Neural crest cell (in vitro differentiated cells): ENCODE measurements at regions not wholly inside any gene's neighbourhood (a gene's known extent, or its start where the extent isn't known, plus 50 kb on each side); places are given as distances from the start of the nearest gene placed in this dataset.
A peak's percentile ranks its signal among the peaks of the same experiment; 100 is the strongest.

Experiments
- DNase-seq: peaks from one replicate; pipeline ENCODE4 v3.0.0; 2021; ENCODE audit warnings: low read depth, mixed read lengths, low spot score
- H3K27ac Mint-ChIP-seq: one replicate; pipeline ENCODE4 v1.8.0; 2021; ENCODE audit warnings: mild to moderate bottlenecking, mixed read lengths; ENCODE audit not compliant: unreplicated experiment
- H3K27me3 Mint-ChIP-seq: 2 replicates; pipeline ENCODE4 v1.8.0; 2021; ENCODE audit warnings: low read depth, mild to moderate bottlenecking, mixed read lengths
- H3K36me3 Mint-ChIP-seq: 2 replicates; pipeline ENCODE4 v1.8.0; 2021; ENCODE audit warnings: low read depth, mild to moderate bottlenecking, mixed read lengths
- H3K4me1 Mint-ChIP-seq: 2 replicates; pipeline ENCODE4 v1.8.0; 2021; ENCODE audit warnings: mixed read lengths
- H3K4me3 Mint-ChIP-seq: one replicate; pipeline ENCODE4 v1.8.0; 2021; ENCODE audit warnings: mild to moderate bottlenecking, mixed read lengths
- H3K9me3 Mint-ChIP-seq: 2 replicates; pipeline ENCODE4 v1.8.0; 2021; ENCODE audit warnings: mixed read lengths
- TF ChIP-seq, protein P1 (sequence below): fragments of 200-600 bp; sonication (generic); conservative IDR thresholded peaks from 2 replicates; pipeline ENCODE4 v1.5.0; 2021; ENCODE audit warnings: antibody characterized with exemption, mild to moderate bottlenecking

DNA sequence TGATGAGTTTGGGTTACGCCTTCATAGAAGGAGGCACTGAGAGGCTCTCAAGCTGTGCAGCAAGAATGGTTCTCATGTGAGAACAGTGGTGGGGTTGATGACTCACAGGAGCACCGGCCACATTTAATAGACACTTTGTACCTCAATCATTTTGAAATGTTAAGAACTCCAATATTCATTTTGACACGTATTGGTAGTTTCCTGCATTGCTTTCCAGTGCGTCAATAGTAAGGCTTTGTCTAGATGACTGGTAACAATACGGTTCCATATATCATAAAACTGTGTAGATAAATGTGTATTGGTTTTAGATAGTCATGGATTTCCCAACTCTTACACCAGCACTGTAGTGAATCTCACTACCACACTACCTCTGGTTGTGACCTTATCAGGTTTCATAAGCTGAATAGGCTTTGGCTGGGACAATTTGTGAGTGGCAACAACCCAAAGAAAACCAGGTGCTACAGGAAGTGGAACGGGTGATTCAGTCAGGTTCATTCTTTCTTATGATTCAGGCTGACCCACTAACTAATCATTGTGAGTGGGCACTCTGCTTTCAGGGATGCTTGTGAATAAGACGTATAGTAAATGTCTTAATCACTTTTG is 362.6 kb downstream of the KLF5 start:
- no peak for DNase-seq
- TF ChIP-seq, protein P1, sequence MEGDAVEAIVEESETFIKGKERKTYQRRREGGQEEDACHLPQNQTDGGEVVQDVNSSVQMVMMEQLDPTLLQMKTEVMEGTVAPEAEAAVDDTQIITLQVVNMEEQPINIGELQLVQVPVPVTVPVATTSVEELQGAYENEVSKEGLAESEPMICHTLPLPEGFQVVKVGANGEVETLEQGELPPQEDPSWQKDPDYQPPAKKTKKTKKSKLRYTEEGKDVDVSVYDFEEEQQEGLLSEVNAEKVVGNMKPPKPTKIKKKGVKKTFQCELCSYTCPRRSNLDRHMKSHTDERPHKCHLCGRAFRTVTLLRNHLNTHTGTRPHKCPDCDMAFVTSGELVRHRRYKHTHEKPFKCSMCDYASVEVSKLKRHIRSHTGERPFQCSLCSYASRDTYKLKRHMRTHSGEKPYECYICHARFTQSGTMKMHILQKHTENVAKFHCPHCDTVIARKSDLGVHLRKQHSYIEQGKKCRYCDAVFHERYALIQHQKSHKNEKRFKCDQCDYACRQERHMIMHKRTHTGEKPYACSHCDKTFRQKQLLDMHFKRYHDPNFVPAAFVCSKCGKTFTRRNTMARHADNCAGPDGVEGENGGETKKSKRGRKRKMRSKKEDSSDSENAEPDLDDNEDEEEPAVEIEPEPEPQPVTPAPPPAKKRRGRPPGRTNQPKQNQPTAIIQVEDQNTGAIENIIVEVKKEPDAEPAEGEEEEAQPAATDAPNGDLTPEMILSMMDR, result no peak
- Mint-ChIP-seq H3K4me3 (no peak overlapping the region), H3K9me3 (peaks cover 3% of the 10 kb centered on the region), H3K4me1 (no peaks in the 10 kb centered on the region), H3K27me3 (no peaks in the 10 kb centered on the region), H3K27ac (no peak overlapping the region), H3K36me3 (no peaks in the 10 kb centered on the region)

DNA sequence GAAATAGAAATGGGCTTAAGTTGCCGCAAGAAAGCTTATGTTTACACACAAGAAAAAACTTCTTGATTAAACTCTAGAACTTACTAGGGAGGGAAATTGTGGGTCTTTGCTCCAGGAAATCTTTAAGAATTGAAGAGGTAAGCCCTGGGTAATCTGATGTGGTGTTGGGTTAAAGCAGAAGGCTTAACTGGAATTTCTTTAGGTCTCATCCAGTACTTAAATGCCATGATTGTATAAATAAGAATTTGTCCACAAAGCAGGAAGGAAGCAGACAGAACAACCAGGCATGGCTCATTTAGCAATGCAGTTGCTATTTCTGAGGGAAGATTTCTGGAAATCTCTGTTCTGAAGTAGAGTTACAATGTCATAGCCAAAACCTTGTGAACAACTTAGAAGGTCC is 360.4 kb downstream of the KLF5 start:
- no peaks in the 10 kb centered on the region for H3K4me1 Mint-ChIP-seq
- TF ChIP-seq, protein P1, result no peak
- H3K27me3 Mint-ChIP-seq, result no peaks in the 10 kb centered on the region

DNA sequence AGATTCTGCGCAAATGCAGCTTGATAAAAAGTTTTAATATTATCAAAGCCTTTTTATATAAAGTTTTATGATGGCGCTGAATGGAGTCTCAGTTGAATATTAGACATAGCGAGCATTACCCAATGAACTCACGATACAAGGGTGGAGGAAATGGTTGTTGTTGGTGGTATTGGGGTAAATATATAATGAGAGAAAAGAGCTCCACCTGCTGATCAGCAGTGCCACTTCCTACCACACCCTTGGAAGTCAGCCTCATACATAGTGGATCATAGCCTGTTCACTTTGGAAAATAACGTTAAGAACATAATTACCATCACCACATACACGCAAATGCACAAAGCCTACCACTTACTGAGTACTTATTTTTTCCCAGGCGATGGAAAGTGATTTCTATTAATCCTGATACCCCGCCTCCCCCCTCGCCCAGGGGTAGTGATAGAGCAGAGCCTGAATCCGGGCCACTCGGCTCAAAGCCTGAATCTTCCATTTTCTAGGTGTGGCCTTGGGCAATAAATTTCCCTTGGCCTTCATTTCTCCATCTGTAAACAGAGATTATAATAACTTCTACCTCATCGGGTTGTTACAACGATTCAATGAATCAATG is 358.3 kb downstream of the KLF5 start:
- H3K36me3 Mint-ChIP-seq, result no peaks in the 10 kb centered on the region
- no peaks in the 10 kb centered on the region for H3K9me3 Mint-ChIP-seq
- DNase-seq, result no peak
- H3K27me3 Mint-ChIP-seq, result no peaks in the 10 kb centered on the region
- H3K4me1 Mint-ChIP-seq, result no peaks in the 10 kb centered on the region
- H3K4me3 Mint-ChIP-seq, result no peak overlapping the region
- TF ChIP-seq, protein P1, result peak; percentile 28
- H3K27ac Mint-ChIP-seq, result no peak overlapping the region

More for the DNA sequence above, 360.4 kb downstream of the KLF5 start:
- no peak for DNase-seq
- Mint-ChIP-seq H3K4me3 (no peak overlapping the region), H3K9me3 (no peaks in the 10 kb centered on the region), H3K36me3 (no peaks in the 10 kb centered on the region), H3K27ac (no peak overlapping the region)

DNA sequence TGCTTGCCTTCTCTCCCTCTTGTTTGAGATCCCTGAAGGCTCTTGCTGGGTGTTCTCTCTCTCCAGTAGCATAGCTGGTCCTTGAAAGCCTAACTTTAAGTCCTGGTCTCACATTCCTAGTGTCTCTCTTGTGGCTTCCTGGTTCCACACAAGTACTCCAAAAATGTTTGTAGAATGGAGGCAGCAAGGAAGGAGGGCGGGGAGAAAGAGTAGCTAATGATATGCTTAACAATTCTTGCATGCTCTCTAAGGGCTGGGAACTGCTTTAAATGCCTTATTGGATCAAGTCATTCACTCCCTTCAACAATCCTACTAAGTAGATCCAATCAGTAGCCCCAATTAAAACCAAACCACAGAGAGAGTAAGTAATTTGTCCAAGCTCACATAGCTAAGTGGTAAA is 357.3 kb downstream of the KLF5 start:
- no peak for DNase-seq
- TF ChIP-seq, protein P1, result no peak
- Mint-ChIP-seq H3K4me1 (no peaks in the 10 kb centered on the region), H3K9me3 (no peaks in the 10 kb centered on the region), H3K27me3 (no peaks in the 10 kb centered on the region), H3K27ac (no peak overlapping the region), H3K4me3 (no peak overlapping the region), H3K36me3 (no peaks in the 10 kb centered on the region)

DNA sequence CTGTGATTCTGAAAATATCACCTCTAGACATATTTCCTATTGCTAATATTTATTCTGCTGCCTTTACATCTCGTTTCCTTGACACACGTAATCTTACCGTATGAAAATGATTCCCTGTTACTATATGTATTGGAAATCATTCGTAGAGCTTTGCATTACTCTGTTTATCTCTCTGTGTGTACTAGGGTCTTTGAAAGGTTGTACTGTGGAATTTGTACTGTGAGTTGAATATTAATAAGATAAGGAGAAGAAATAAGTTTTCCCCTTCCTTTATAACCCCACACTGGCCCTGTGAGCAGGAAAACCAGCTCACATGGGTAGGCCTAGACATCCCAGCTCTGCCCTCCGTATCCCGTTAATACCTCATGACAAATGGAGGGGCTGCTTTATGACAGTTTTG is 354.9 kb downstream of the KLF5 start:
- no peak overlapping the region for H3K27ac Mint-ChIP-seq
- H3K4me3 Mint-ChIP-seq, result no peak overlapping the region
- no peaks in the 10 kb centered on the region for H3K27me3 Mint-ChIP-seq
- H3K36me3 Mint-ChIP-seq, result no peaks in the 10 kb centered on the region
- TF ChIP-seq, protein P1, result no peak
- H3K4me1 Mint-ChIP-seq, result no peaks in the 10 kb centered on the region
- H3K9me3 Mint-ChIP-seq, result peaks cover 4% of the 10 kb centered on the region
- no peak for DNase-seq
